Astrocyte (in vitro differentiated cells and primary cell): ENCODE measurements at regions not wholly inside any gene's neighbourhood (a gene's known extent, or its start where the extent isn't known, plus 50 kb on each side); places are given as distances from the start of the nearest gene placed in this dataset.
"Not testable (repeated sequence)": the region's sequence is repeated elsewhere in the genome, so short reads cannot be mapped to it uniquely, and the experiment has no call there.

Source experiments
- EZH2 ChIP-seq: IDR thresholded peaks from 2 replicates; pipeline ENCODE4 v1.6.1; 2012; ENCODE audit warnings: mild to moderate bottlenecking, low read length, inconsistent platforms; ENCODE audit not compliant: insufficient read depth
- TF ChIP-seq, protein P1 (sequence below): IDR thresholded peaks from 2 replicates; pipeline ENCODE4 v1.5.1; 2011; ENCODE audit warnings: low read depth, mild to moderate bottlenecking, inconsistent platforms, low read length, moderate library complexity; ENCODE audit not compliant: insufficient read depth

DNA sequence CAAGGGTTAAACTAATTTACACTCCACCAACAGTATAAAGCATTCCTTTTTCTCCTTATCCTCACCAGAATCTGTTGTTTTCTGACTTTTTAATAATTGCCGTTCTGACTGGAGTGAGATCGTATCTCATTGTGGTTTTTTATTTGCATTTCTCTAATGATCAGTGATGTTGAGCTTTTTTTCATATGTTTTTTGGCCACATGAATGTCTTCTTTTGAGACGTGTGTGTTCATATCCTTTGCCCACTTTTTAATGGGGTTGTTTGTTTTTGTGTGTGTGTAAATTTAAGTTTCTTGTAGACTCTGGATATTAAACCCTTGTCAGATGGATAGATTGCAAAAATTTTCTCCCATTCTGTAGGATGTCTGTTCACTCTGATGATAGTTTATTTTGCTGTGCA, 345.7 kb upstream of the ZNF608 start:
- TF ChIP-seq EZH2, result not testable (repeated sequence)
- TF ChIP-seq, protein P1, sequence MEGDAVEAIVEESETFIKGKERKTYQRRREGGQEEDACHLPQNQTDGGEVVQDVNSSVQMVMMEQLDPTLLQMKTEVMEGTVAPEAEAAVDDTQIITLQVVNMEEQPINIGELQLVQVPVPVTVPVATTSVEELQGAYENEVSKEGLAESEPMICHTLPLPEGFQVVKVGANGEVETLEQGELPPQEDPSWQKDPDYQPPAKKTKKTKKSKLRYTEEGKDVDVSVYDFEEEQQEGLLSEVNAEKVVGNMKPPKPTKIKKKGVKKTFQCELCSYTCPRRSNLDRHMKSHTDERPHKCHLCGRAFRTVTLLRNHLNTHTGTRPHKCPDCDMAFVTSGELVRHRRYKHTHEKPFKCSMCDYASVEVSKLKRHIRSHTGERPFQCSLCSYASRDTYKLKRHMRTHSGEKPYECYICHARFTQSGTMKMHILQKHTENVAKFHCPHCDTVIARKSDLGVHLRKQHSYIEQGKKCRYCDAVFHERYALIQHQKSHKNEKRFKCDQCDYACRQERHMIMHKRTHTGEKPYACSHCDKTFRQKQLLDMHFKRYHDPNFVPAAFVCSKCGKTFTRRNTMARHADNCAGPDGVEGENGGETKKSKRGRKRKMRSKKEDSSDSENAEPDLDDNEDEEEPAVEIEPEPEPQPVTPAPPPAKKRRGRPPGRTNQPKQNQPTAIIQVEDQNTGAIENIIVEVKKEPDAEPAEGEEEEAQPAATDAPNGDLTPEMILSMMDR, result not testable (repeated sequence)
